ENCODE measurements at regions not wholly inside any gene's neighbourhood (a gene's known extent, or its start where the extent isn't known, plus 50 kb on each side); places are given as distances from the start of the nearest gene placed in this dataset.
"Not testable (repeated sequence)": the region's sequence is repeated elsewhere in the genome, so short reads cannot be mapped to it uniquely, and the experiment has no call there.

GRCh38 chr14:31911160-31911559, 165.9 kb upstream of the ARHGAP5 start:
- DNase-seq, result no peak

GRCh38 chr14:31913370-31913769, 163.7 kb upstream of the ARHGAP5 start:
- DNase-seq, result no peak

GRCh38 chr14:31918289-31918688, 158.8 kb upstream of the ARHGAP5 start:
- DNase-seq, result not testable (repeated sequence)

DNA sequence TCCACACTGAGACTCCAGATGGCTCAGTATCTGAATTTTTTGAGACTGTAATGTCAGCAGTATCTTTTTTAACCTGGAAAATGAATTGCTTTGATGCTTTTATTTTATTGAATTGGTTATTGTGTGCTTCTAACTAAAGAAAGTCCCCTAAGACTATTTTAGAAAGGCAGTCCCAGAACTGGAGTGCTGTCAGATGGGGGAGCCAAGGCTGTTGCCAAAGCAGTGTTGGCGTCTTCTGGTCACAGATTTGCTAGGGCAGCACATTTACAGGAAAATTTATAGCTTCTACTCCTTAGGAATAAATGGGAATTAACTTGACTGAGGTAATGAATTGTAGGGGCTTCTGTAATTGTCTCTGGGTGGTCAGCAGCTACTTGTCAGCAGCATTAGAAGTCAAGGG, 157.1 kb upstream of the ARHGAP5 start:
- DNase-seq, result no peak

DNA sequence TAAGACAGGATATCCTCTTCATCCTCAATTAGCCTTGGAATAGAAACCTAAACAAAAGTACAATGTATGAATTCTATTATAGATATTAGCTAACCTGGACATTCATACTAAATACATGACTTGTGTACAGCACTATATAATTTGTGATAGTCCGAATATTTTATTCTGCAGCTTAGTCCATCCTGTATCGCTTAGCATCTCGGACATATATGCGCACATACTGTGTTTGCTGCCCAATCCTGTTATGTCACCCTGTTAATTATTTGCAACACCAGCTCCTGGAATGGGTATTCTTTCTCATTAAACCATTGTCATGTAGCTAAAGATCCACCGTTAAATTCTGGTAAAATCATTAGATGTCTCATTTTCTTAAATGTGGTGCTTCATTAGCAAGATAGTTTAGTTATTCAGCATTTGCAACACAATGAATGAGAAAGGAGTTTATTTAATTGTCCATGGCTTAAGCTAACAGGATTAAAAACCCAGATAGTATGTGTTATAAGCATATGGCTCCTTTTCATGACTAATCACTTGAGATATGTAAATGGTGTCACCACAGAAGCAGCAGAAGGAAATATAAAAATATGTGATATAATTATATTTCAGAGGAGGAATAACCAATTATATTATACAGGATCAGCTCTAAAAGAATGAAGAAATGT, 156.0 kb upstream of the ARHGAP5 start:
- DNase-seq, result no peak

GRCh38 chr14:31921721-31922120, 155.4 kb upstream of the ARHGAP5 start:
- no peak for DNase-seq

- DNase-seq, result no peak
Observed at GRCh38 chr14:31926123-31926522, 151.0 kb upstream of the ARHGAP5 start.

DNA sequence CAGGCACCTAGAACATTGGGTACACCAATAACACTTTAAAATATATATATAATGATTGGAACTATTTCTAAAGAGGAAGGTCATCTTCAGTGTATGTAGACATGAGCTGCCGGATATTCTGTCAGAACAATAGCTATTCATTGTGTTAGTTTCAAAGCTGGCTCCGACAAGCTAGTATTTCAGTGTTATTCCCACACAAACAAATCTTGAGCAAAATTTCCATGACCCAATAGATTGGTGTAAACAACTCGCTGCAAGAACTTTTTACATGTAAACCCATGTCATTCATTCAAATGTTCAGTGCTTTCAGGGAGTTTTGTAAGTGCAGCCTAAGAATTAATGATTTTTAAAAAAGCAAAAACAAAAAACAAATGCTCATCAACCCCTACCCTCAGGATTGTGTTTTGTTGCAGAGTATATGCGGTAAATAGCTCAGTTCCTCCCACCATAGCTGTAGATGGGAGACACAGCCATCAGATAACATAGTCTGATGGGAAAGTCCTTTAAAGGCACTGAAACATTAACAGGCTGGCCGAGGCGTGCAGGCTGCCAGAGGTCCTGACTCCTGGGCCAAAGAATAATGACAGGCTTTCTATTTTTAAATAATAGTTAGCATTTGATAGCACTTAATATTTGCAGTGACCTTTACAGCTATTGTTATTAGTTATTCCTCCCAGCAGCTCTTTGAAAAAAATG, 150.3 kb upstream of the ARHGAP5 start:
- DNase-seq, result no peak

DNA sequence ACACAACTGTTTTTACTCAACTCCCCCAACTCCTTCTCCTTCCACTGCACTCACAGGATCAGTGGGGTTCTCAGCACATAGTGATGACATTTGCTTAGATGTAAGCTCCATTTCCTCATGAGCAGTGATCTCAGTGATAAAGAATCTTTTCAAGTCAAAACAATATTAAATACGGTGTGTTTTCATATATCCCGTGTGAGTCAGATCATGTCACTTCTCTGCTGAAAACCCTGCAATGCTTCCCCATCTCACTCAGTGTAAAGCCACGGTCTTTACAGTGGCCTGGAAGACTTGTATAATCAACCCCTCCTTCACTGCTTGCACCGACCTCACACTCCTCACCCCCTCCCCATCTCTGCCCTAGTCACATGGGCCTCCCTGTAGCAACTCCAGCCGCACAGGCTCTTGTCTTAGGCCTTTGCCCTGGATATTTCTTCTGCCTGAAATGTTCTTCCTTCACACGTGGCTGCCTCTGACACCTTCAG, 149.7 kb upstream of the ARHGAP5 start:
- DNase-seq, result no peak

GRCh38 chr14:31930070-31930469, 147.0 kb upstream of the ARHGAP5 start:
- no peak for DNase-seq

DNA sequence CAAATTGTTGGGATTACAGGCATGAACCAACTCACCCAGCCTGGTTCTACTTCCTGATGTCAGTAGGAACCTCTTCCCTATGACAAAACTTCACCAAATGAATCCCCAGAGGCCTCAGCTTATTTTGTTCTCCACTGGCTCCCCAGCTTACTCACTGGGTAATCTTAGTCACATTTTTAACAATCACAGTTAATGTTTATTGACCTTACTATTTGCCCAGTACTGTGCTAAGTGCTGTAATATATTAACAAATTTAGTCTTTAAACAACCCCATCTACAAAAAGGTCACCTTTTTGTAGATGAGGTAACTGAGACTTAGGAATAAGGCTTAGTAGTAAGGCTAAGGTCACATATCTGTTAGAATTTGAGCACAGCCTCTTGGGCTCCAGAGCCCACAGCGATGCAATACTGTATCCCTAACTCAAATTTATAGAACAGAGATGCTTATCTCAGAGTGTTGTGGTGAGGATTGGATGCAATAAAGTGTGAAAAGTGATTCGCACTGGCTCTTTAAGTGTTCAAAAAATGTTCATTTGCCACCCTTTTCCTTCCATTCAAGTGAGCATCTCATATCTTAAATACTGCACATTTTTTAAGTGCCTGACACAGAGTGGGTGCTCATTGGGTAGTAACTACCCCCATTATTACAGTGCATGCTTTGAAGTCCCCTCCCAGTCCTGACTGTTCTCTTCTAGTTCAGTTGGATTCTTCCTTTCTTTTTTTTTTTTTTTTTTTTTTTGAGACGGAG, 146.4 kb upstream of the ARHGAP5 start:
- no peak for DNase-seq

DNA sequence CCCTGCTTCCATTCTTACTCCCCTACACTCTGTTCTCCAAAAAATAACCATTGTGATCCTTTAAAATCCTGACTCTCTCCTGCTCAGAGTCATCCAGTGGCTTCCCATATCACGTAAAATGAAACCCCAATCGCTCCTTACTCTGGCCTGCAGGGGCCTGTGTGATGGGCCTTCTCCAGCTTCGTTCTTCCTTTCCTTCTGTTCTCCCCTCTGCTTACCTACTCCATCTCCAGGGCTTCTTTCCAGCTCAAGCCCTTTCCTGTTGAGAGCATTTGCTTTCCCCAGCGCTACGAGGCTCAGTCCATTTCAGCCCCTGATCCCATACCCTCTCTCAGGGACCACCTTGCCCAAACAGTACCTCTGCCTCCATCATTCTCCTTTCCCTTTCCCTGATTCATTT, 144.4 kb upstream of the ARHGAP5 start:
- no peak for DNase-seq

- DNase-seq, result no peak
Observed at GRCh38 chr14:31933716-31934115, 143.4 kb upstream of the ARHGAP5 start.

DNA sequence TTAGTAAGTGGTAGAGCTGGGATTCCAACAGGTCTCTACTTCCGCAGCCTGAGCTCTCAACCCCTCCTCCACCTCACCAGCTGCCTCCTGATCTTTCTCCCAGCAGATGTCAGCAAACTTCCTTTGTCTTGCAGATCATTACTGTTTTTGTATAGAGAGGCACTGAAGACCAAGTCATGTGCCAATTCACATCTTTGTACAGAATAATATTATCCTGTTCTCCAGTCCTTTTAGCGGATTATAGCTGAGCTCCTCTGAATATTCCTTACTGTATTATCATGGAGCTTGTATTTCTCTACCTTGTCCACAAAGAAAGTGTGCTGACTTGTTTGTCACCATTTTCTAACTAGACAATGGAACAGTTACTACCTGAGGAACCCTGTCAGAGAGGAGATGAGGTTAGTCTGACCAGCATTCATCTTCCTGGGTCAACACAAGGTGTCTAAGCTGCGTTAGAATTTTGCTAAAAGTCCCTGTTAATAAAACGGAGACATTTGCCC, 142.3 kb upstream of the ARHGAP5 start:
- DNase-seq, result no peak

GRCh38 chr14:31935391-31935790, 141.7 kb upstream of the ARHGAP5 start:
- no peak for DNase-seq

DNA sequence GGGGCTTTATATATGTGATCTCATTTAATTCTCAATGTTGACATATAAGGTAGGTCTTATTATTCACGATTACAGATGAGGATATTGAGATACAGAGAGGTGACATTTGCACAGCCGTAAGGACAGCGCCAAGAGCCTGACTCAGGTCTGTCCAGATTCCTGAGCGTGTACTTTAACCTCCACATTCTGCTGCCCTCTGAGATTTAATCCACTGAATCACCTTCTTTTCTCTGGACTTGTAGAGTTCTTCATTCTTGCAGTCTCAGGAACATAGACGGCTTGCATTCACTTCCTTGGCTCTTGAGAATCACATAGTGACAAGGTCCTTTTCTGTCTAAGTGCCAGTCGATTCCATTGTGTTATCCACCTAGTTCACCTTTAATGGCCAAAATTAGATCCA, 141.0 kb upstream of the ARHGAP5 start:
- no peak for DNase-seq

- DNase-seq, result peak; percentile 8
Observed at GRCh38 chr14:31937730-31938346, 139.3 kb upstream of the ARHGAP5 start.

GRCh38 chr14:31939934-31940333, 137.2 kb upstream of the ARHGAP5 start:
- DNase-seq, result no peak

GRCh38 chr14:31941487-31941886, 135.6 kb upstream of the ARHGAP5 start:
- no peak for DNase-seq

DNA sequence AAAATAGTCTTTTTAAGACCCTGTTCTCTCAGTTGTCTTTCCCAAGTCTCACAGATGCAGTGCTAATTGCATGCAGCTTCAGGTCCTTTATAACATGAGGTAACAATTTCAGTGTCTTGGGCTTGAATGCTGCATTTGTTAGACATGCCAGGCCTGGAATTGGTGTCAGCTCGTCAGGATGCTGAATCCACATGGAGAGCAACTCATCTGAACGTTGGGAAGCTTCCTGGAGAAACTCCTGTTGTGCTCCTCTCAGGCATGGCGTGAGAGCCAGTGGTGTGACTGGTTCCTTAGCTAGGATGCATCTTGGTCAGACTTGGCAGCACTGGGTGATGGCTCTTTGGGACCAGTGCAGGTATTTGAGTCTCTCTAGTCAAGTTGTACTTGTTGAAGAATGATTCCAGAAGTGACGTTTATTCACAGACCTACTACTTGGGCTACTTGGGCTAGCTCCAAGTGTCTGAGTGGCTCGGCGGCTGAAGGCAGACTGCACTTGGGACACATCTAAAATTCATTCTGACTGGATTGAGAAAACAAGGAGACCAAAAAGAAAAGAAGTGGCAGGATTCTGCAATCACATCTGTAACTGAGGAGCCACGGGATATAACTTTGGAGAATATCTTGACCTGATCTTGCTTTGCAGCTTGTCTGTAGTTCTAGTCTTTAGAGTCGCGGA, 134.8 kb upstream of the ARHGAP5 start:
- no peak for DNase-seq

GRCh38 chr14:31943217-31943799, 133.8 kb upstream of the ARHGAP5 start:
- DNase-seq, result no peak

GRCh38 chr14:31943861-31944255, 133.2 kb upstream of the ARHGAP5 start:
- DNase-seq, result no peak
